NCI-H1436 (cell line): ENCODE measurements at regions not wholly inside any gene's neighbourhood (a gene's known extent, or its start where the extent isn't known, plus 50 kb on each side); places are given as distances from the start of the nearest gene placed in this dataset.
A peak's percentile ranks its signal among the peaks of the same experiment; 100 is the strongest.
"Not testable (repeated sequence)": the region's sequence is repeated elsewhere in the genome, so short reads cannot be mapped to it uniquely, and the experiment has no call there.

ENCODE experiments used
- DNase-seq: peaks from one replicate; lab custom pipeline; 2025; lab: John Stamatoyannopoulos, UW

DNA sequence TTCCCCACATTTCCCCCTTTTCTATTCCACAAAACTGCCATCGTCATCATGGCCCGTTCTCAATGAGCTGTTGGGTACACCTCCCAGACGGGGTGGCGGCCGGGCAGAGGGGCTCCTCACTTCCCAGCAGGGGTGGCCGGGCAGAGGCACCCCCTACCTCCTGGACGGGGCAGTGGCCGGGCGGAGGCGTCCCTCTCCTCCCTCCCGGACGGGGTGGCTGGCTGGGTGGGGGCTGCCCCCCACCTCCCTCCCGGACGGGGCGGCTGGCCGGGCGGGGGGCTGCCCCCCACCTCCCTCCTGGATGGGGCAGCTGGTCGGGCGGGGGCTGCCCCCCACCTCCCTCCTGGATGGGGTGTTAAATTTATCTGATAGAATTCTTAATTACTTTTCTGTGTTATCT is 250.9 kb upstream of the B3GALT2 start:
- DNase-seq = not testable (repeated sequence)

DNA sequence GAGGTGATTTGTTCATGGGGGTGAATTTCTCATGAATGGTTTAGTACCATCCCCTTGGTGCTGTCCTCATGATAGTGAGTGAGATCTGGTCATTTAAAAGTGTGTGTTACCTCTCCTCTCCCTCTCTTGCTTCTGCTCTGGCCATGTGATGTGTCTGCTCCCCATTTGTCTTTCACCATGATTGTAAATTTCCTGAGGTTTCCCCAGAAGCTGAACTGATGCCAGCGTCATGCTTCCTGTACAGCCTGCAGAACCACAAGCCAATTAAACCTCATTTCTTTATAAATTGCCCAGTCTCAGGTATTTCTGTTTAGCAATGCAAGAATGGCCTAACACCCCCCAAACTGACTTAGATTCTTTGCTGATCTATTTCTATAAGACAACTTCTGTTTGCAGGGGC is 249.4 kb upstream of the B3GALT2 start:
- DNase-seq = no peak

DNA sequence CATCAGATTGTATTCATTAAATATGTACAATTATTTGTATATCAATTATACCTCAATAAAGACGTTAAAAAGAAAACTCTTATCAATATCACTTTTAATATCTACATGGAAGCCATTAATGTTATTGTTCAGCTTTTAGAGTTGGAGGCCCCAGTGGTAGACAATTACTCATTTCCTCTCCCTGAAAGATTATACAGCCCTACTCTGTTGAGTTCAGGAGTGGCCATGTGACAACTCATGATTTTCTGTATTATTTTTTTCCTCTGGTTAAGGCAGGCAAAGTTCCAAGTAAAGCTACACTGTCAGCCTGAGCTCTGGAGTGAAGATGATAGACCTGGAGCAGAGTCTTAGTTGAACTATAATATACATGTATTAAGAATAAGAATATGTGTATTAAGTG is 247.9 kb upstream of the B3GALT2 start:
- no peak for DNase-seq

DNA sequence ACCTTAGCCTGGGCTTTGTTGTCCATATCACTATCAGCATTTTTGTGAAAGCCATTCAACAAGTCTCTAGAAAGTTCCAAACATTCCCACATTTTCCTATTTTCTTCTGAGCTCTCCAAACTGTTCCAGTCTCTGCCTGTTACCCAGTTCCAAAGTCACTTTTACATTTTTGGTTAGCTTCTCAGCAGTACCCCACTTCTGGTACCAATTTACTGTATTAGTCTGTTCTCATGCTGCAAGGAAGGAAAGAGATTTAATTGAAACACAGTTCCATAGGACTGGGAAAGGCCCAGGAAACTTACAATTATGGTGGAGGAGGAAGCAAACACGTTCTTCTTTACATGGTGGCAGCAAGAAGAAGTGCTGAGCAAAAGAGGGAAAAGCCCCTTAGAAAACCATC is 247.2 kb upstream of the B3GALT2 start:
- DNase-seq = no peak

DNA sequence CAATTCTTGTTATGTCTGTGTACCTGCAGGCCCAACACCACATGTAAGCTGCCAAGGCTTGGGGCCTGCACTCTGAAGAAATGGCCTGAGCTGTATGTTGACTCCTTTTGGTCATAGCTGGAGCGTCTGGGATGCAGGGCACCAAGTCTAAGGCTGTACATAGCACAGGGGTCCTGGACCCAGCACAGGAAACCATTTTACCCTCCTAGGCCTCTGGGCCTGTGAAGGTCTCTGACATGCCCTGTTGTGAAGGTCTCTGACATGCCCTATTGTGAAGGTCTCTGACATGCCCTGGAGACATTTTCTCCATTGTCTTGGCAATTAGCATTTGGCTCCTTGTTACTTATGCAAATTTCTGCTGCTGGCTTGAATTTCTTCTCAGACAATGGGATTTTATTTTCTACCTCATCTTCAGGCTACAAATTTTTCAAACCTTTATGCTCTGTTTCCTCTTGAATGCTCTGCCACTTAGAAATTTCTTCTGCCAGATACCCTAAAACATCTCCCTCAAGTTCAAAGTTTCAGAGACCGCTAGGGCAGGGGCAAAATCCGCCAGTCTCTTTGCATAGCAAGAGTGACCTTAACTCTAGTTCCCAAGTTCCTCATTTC is 246.7 kb upstream of the B3GALT2 start:
- no peak for DNase-seq

DNA sequence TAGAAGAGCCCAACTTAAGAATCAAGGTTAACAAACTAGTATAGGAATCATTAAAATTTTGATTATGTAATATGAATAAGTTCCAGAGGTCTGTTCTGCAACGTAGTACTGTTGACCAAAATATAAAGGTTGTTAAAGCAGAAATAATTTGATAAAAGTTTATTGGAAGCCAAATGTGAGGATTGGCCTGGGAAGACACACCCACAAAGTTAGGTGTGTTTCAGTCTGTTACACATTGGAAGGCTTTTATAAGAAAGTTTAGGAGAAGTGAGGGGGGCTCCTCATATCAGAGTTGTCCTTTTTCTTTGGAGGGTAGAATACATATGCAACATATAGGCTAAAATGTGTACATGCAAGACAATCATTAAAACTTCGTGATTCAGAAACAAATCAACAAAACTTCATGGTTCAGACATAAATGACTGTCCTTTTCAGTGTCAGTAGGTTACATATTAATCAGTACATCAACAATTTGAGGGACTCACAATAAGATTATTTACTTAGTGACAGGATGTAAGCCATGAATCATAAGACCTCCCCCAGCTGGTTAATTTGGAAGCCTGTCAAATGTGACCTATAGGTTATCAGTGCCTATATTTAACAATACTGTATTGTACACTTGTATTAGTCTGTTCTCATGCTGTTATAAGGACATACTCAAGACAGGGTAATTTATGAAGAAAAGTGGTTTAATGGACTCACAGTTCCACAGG is 245.0 kb upstream of the B3GALT2 start:
- DNase-seq = no peak

DNA sequence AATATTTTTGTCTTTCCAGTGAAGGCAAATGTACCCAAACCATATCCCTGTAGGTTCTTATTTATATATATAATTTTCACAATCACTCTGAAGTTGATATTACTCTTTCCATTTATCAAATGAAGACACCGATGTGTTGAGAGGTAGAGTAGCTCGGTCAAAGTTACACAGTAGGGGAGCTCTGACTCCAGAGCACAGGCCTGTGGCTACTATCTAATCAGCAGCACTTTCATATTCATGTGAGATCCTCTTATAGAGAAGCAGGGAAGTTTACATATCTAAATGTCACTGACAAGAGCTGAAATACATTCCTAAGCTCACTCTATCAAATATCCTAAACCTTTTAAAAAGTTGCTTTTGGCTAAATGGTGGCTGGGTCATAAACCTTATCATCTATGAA is 241.1 kb upstream of the B3GALT2 start:
- DNase-seq = no peak

DNA sequence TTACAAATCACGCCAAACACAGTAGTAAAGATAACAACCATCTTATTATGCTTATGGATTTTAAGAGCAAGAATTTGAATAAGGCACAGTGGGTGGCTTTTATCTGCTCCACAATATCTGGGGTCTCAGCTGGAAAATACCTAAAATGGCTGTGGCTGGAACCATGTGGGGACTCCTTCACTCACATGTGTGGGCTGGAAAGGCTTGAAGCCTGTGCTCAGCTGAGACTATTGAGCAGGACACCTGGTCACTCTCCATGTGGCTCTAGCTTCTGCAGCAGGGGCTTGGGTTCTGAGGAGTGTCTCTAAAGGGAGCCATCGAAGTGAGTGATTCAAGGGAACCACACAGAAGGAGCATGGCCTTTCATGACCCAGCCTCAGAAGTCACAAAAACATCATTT is 239.6 kb upstream of the B3GALT2 start:
- DNase-seq = no peak

DNA sequence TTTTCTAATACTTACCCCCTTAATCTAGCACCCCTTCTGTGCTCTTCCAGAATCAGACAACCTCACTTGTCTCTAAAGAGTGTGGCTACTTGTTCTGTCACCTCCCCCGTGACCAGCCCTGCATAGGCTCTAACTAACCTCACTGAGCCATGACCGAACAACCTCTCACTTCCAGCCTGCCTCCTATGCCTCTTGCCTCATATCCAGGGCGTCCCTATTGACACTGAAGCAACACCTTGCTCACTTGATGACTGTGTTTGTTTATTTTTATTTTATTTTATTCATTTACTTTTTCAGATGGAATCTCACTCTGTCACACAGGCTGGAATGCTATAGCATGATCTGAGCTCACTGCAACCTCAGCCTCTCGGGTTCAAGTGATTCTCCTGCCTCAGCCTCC is 235.1 kb upstream of the B3GALT2 start:
- DNase-seq = no peak

DNA sequence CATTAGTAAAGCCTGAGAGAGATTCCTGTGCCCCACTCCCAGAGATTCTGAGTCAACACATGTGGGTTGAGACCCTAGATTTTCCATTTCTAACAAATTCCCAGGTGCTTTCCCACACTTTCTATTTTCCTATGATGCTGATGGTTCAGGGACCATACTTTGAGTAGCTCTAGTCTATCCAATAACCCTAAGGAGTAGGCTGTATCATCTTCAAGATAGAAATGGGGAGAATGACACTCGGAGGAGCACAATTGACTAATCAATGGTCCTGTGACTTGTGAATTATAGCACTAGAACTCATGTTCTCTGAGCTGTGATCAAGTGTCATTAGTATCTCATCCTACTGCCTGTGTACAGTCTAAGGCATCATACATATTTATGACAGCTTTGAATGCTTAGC is 232.9 kb upstream of the B3GALT2 start:
- no peak for DNase-seq

DNA sequence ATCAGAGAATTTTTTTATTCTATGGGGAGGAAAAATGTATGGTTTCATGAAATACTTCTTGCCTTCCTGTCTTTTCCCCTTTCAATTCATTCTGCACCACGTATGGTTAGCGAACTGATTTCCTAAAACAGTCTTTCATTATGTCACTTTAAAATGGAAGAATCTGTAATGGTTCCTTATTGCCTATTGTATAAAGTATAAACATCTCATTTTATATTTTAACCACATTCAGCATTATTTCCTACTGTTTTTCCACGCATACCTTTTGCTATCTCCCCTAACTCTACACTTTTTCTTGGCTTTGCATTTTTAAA is 232.3 kb upstream of the B3GALT2 start:
- no peak for DNase-seq

DNA sequence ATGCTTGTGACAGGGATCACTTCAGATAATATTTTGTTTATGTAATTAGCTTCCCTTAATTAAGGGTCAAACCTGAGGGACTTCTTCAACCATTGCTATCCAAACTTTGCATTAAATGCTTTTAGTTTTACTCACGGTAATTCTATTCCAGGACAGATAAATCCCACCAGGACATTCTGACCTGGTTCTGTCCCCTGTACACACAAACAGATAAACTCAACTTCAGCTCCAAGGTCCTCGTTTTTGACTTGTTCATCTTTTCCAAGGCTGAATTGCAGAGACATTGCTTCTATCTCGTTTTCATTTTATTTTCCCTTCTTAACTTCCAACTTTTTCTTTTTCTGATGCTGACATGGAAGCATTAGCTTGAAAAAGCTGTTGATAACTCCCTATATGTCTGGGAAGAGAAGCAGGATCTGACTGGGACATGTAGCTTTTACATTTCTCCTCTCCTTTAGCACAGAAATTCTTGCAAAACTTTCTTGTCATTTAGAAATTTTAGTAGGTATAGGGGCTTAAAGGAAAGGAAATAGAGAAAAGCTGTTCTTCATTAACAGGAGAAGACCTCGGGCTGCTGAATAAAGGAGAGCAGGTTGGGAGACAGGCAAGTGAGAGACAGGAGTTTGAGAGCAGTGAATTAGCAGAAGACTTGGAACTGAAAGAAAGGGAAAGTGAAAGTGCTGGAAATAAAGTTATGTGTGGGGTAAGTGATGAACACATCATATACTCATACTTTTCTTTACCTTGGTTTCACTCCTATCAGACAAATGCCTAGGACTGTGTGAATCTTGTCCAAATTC is 231.7 kb upstream of the B3GALT2 start:
- no peak for DNase-seq

DNA sequence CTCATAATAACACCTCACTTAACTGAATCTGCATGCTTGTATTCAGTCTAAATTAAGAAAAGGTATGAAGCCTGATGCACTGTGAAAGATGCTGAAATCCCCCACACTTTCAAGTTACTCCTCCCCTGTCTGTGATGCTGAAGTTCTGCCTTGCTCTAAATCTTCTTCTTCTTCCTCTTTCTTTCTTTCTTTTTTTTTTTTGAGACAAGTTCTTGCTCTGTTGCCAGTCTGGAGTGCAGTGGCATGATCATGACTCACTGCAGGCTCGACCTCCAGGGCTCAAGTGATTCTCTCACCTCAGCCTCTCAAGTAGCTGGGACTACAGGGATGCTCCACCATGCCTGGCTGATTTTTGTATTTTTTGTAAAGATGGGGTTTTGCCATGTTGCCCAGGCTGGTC is 231.0 kb upstream of the B3GALT2 start:
- DNase-seq = no peak

DNA sequence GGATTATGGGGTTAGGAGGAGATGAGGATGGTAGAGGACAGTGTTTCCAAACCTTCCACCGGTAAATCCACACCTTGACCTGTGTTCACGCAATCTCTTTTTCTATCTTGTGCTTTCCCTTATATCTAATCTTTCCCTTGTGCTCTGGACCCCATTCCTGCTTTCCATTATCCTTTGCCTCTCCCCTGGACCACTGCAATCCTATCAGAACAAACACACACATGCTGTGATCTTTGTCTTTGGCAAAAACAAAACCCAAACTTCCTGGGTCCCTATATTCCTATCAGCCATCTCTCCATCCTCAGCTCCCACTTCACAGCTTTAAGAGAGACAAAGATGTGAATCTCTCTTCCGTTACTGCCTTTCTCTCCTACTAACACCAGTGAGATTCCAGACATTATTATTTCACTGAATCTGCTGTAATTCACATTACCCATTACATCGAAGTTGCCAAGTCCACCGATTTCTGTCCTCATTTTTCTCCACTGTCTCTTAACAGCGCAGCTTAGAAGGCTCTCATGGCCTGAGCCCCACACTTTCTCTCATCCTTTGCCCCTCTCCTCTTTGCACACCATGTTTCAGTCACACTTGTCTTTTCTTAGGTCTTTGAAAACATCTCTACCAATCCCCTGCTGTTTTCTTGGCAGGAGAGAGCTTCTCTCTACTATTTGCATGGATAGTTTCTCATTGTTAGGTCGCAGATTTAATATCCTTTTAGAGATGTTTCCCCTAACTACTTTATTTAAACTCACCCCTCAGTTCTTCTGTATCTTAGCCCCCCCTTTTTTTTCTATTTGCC is 230.0 kb upstream of the B3GALT2 start:
- no peak for DNase-seq

DNA sequence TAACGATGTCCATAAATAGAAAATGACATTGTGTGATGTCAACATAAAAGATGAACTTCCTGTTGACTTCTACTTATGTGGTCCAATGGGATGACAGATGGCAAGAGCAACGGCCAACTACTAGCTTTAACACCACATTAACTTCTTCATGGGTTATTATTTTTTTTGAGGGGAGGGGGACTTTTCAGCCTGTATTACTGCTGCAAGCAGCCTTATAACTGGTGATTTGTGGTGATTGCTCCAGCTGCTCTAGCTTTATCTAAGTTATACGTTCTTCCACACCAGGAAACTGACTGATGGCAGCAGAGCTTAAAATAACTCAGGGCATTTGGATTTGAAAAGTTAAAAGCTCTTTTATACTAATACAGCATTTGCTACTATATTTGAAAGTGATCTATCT is 228.8 kb upstream of the B3GALT2 start:
- DNase-seq = no peak

DNA sequence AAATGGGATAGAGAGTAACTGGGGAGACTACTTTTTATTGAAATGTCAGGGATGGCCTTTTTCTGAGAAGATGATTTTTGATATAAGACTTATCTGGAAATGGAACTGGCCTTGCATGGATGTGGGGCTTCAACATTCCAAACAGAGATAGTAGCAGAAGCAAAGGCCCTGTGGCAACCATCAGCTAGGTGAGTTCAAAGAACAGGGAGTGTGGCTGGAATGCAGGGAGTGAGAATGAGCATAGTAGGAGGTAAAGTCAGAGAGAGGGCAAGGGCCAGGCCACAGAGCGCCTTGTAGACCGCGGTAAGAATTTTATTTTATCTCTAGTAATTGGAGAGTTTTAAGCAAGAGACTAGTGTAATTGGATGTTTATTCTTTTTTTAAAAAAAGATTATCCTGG is 227.0 kb upstream of the B3GALT2 start:
- DNase-seq = no peak

DNA sequence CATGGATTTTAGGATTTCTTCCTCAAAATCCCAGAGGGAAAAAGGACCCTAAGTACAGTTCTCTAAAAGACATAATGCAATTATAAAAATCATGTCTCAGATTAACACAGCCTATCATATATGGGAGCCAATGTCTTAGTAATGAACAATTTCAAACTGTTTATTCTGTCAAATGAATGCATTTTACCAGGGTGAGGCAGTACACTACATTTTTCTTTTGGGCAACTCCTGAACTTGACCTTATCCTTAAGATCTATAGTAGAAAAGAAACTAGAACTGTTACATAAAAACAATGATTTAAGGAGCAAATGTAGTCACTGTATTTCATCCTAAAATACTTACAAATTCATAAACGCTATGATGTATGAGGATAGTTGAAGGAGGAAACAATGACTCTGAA is 226.3 kb upstream of the B3GALT2 start:
- DNase-seq = no peak

DNA sequence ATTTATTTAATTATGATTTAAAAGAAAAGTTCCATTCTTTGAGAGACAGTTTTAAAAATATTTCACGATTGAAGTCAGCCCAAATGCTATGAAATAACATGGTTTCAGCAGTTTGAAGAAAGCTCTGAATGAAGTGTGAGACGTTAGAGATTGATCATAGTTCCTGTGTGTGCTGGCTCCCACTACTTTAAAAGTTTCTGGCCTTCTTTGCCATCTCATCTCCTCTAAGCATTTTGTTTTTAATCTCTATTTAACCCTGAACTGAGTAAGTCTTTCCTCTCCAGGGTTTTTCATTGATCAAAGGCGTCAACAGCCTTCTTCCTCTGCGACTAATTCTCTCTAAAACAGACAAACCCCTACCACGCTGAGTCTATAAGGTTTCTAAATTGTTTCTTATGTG is 225.3 kb upstream of the B3GALT2 start:
- no peak for DNase-seq

DNA sequence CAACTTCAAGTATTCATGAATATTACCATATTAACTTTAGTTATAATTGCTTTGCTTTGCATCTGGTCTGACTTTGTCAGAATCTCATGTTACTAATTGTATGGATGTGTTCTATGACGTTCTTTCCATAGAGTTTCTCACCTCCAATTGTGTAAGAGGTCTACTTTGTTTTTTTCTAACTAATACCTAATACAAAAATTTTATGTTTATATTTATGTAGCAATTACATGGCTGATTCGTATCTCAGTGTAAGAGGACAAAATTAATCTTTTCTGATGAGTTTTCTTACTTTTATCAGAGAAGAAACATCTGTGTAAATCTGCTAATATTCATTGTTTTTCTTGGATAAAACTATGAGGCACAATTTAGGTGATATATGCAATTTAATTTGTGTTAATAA is 224.8 kb upstream of the B3GALT2 start:
- DNase-seq = no peak

DNA sequence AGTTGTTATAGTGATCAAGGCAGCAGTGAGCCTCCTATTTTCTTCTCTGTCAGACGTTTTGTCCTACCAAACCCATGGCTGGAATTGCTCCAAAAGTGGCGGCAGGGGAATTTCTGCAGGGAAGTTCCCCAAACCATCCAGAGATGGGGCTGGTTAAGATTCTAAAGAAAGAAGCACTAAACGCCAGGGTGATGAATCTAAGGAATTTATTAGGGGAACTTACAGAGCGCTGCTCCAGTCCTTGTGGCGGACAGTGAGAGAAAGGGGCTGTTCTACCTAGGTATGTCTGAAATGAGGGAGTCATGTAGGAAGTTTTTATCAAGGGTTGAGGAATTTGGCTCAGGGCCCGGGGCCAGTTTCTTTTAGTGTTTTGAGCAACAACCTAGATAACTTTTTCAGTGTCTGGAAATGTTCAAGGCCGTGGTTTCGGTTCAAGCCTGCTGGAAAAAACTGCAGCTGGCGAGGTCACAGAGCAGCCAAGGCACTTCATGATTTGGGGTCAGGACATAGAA is 222.4 kb upstream of the B3GALT2 start:
- no peak for DNase-seq

DNA sequence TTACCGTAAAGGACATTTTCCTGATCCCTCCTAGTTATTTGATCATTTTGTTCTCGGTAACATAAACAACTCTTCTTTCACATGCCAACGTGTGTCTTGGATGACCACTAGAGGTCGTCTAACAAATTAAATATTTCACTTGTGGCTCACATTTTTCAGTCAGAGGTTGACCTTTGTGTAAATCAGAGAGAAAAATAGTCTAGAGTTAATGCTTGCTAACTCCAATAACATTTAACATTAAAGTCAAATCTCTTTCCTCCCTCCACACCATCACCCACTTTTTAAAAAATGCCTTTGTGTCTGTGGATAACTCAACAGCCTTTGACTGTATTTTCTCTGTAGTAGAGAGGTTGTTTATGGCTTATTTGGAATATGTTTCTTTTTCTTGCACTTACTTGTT is 220.5 kb upstream of the B3GALT2 start:
- peak; percentile 10 for DNase-seq

DNA sequence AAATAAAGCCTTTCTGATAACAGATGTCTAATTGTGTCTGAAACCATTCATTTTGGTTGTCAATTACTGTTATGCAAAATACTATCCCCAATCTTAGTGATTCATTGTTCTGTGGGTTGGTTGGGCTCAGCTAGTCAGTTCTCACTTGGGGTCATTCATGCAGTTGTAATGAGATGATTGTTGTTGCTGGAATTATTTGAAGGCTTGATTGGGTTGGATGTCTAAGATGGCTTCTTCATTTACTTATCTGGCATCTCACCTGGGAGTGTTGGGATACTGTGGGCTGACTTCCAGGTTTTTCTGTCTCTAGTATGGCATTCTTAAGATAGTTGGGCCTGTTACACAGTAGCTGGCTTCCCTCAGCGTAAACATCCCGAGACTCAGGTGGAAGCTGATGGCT is 217.8 kb upstream of the B3GALT2 start:
- DNase-seq = no peak

DNA sequence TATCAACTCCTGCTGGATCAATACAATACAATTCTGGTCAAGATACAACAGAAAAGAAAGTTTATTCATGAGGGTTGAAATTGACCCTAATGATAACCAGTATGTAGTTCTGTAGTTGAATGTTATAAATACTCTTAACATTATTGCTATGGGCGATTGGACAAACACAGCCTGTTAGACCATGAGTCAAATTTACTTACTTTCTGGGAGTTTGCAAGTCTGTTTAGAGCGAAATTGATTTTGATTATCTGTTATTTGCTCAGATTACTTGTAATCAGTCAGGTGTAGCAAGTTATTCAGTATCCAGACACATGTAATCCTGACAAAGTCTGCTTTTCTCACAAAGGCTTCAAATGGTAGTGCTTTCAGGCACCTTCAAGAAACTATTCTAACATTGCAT is 216.6 kb upstream of the B3GALT2 start:
- no peak for DNase-seq
